ENCODE measurements at regions not wholly inside any gene's neighbourhood (a gene's known extent, or its start where the extent isn't known, plus 50 kb on each side); places are given as distances from the start of the nearest gene placed in this dataset.

GRCh38 chr11:19450282-19450681 is 209.5 kb upstream of the E2F8 start:
- TF ChIP-seq CTCF (IDR thresholded peaks at IDR 0.05) = no peak
- no peak for TF ChIP-seq POLR2A (IDR thresholded peaks at IDR 0.05)
- no peak for TF ChIP-seq EP300 (IDR thresholded peaks at IDR 0.05)

Data from upper lobe of left lung (tissue), 4 donors.